K562 (cell line): ENCODE measurements at regions not wholly inside any gene's neighbourhood (a gene's known extent, or its start where the extent isn't known, plus 50 kb on each side); places are given as distances from the start of the nearest gene placed in this dataset.

Source experiments
- ATAC-seq: fragments of 200-7000 bp; cut with Tn5 transposase; 3 replicates; pipeline ENCODE4 v1.9.1; 2020; ENCODE audit warnings: moderate library complexity
- BruUV-seq: library from RNA; stranded (reverse); fragments of 400-500 nt; replicated peaks from 2 replicates; lab custom pipeline; 2021; lab: Mats Ljungman, UMichigan
- CTCF ChIA-PET: fragments of 300-600 bp; formaldehyde crosslinking; extraction: SDS; loops from one replicate; lab custom pipeline; 2021; ENCODE audit warnings: low intra/inter-chr PET ratio; lab: Yijun Ruan, JAX
- POLR2A ChIA-PET: fragments of 300-600, 350-650 bp; sonication (Branson Sonifier 250); formaldehyde crosslinking; extraction: SDS; loops from one replicate; lab custom pipeline; 2021; ENCODE audit warnings: antibody characterized with exemption, inconsistent platforms; lab: Yijun Ruan, JAX
- DNase-seq, 4 experiments: peaks; one replicate each; pipeline versions ENCODE4 v3.0.0 to v3.0.0-alpha.2; 2011 to 2018; ENCODE audit warnings: low spot score in 3 of 4, mixed read lengths in 3 of 4; ENCODE audit errors: extremely low read depth in 1 of 4
- FAIRE-seq: peaks from 2 replicates; lab custom pipeline; 2011; peaks lifted over from hg19 to GRCh38; lab: Jason Lieb, UNC
- H2AFZ ChIP-seq: 2 replicates; pipeline ENCODE4 v1.6.0; 2011; ENCODE audit warnings: low read depth, low read length, control low read depth, inconsistent platforms
- H3K27ac ChIP-seq: fragments of 200-600 bp; 3 replicates; pipeline ENCODE4 v1.8.0; 2011; ENCODE audit warnings: low read depth, mild to moderate bottlenecking, control low read depth, inconsistent platforms, low read length, moderate library complexity, mixed read lengths; ENCODE audit errors: extremely low read depth
- H3K27me3 ChIP-seq, 2 experiments: fragments of 300-600 bp in 1 of 2; 2 replicates in 1 of 2; 3 replicates in 1 of 2; pipeline versions ENCODE4 v1.6.0 to v1.8.0; 2011; ENCODE audit warnings: inconsistent platforms in 2 of 2, low read length in 2 of 2, mild to moderate bottlenecking in 1 of 2, mixed read lengths in 1 of 2, moderate library complexity in 1 of 2; ENCODE audit not compliant: control insufficient read depth in 2 of 2, insufficient read depth in 2 of 2
- H3K36me3 ChIP-seq: fragments of 300-600 bp; 3 replicates; pipeline ENCODE4 v1.8.0; 2011; ENCODE audit warnings: mild to moderate bottlenecking, low read length, inconsistent platforms; ENCODE audit not compliant: control insufficient read depth, insufficient read depth
- H3K4me1 ChIP-seq, 2 experiments: fragments of 200-600 bp in 1 of 2; replicated peaks in 1 of 2; 2 replicates in 1 of 2; 3 replicates in 1 of 2; pipeline versions ENCODE4 v1.5.1 to v1.8.0; 2011; ENCODE audit warnings: inconsistent platforms in 2 of 2, low read length in 2 of 2, mild to moderate bottlenecking in 1 of 2, mixed read lengths in 1 of 2, moderate library complexity in 1 of 2; ENCODE audit not compliant: control insufficient read depth in 2 of 2, insufficient read depth in 2 of 2
- H3K4me2 ChIP-seq: 2 replicates; pipeline ENCODE4 v1.6.1; 2011; ENCODE audit warnings: low read length, control low read depth, inconsistent platforms, mixed read lengths; ENCODE audit not compliant: insufficient read depth
- H3K4me3 ChIP-seq: fragments of 200-600 bp; sonication (generic), shearing (Covaris generic); 2 replicates; pipeline ENCODE4 v1.5.1; 2016; ENCODE audit warnings: control low read depth, inconsistent platforms
- H3K79me2 ChIP-seq: fragments of 200-600 bp; 3 replicates; pipeline ENCODE4 v1.8.0; 2011; ENCODE audit warnings: low read length, inconsistent platforms; ENCODE audit not compliant: control insufficient read depth, insufficient read depth
- H3K9ac ChIP-seq, 2 experiments: 2 replicates each; pipeline versions ENCODE4 v1.6.0 to v1.6.1; 2011; ENCODE audit warnings: low read depth in 2 of 2, low read length in 2 of 2, control low read depth in 1 of 2, inconsistent platforms in 1 of 2, mild to moderate bottlenecking in 1 of 2, mixed read lengths in 1 of 2; ENCODE audit not compliant: insufficient read depth in 1 of 2
- H3K9me1 ChIP-seq: one replicate; pipeline ENCODE4 v1.6.0; 2011; ENCODE audit warnings: inconsistent platforms, mild to moderate bottlenecking, low read length, moderate library complexity; ENCODE audit not compliant: control insufficient read depth, insufficient read depth
- H3K9me3 ChIP-seq: replicated peaks from 2 replicates; pipeline ENCODE4 v1.5.1; 2011; ENCODE audit warnings: low read depth, low read length, inconsistent platforms; ENCODE audit not compliant: control insufficient read depth, insufficient read depth
- H4K20me1 ChIP-seq: replicated peaks from 2 replicates; pipeline ENCODE4 v1.6.1; 2011; ENCODE audit warnings: low read length, inconsistent platforms, mixed read lengths; ENCODE audit not compliant: control insufficient read depth, insufficient read depth
- C11orf30 ChIP-seq: fragments of 450-650 bp; IDR thresholded peaks from 2 replicates; pipeline ENCODE4 v1.6.1; 2016; ENCODE audit warnings: low read depth, mild to moderate bottlenecking
- ELF4 ChIP-seq: fragments of 450-650 bp; formaldehyde crosslinking; IDR thresholded peaks from 2 replicates; pipeline ENCODE4 v1.4.0; 2022; ENCODE audit warnings: missing genetic modification characterization
- EP300 ChIP-seq: IDR thresholded peaks from 2 replicates; pipeline ENCODE4 v1.6.1; 2012; ENCODE audit warnings: low read length, improper control_type of control experiment
- GTF2F1 ChIP-seq: IDR thresholded peaks from 2 replicates; pipeline ENCODE4 v1.6.1; 2011; ENCODE audit warnings: low read depth, low read length, improper control_type of control experiment
- HMG20B ChIP-seq: fragments of 250-450 bp; sonication (Bioruptor Pico); IDR thresholded peaks from 2 replicates; pipeline ENCODE4 v1.5.0; 2021; ENCODE audit warnings: mild to moderate bottlenecking
- HNRNPLL ChIP-seq: fragments of 200-400 bp; formaldehyde crosslinking; IDR thresholded peaks from 2 replicates; pipeline ENCODE4 v1.6.1; 2017; ENCODE audit warnings: low read length, low read depth, mild to moderate bottlenecking; ENCODE audit not compliant: poor library complexity, severe bottlenecking
- PRMT5 ChIP-seq: sonication (generic); formaldehyde crosslinking; IDR thresholded peaks from 2 replicates; pipeline ENCODE4 v1.5.0; 2020; ENCODE audit warnings: missing genetic modification reagents
- SMARCC2 ChIP-seq: fragments of 450-650 bp; IDR thresholded peaks from 2 replicates; pipeline ENCODE4 v1.6.1; 2017; ENCODE audit warnings: antibody characterized with exemption, moderate library complexity, mild to moderate bottlenecking, low read depth
- SUPT5H ChIP-seq: fragments of 450-650 bp; IDR thresholded peaks from 2 replicates; pipeline ENCODE4 v1.6.1; 2016
- TAL1 ChIP-seq: fragments of 450-650 bp; IDR thresholded peaks from 2 replicates; pipeline ENCODE4 v1.6.1; 2016; ENCODE audit warnings: mild to moderate bottlenecking
- TBL1XR1 ChIP-seq, 2 experiments: IDR thresholded peaks; 2 replicates each; pipeline ENCODE4 v1.6.1; 2012; ENCODE audit warnings: improper control_type of control experiment in 2 of 2, low read length in 2 of 2, mild to moderate bottlenecking in 1 of 2
- TEAD1 ChIP-seq, 2 experiments: fragments of 450-650 bp in 1 of 2; sonication (generic) in 1 of 2; formaldehyde crosslinking; IDR thresholded peaks; 2 replicates each; pipeline versions ENCODE4 v1.4.0 to v1.8.0; 2020 to 2022; ENCODE audit warnings: mild to moderate bottlenecking in 2 of 2, missing genetic modification reagents in 1 of 2
- XRCC4 ChIP-seq: IDR thresholded peaks from one replicate; pipeline ENCODE4 v1.6.1; 2011; ENCODE audit not compliant: insufficient read depth, insufficient read length; ENCODE audit errors: extremely low read depth
- ZNF3 ChIP-seq: fragments of 250-450 bp; sonication (Bioruptor Pico); IDR thresholded peaks from 2 replicates; pipeline ENCODE4 v1.5.0; 2021; ENCODE audit warnings: mild to moderate bottlenecking, moderate library complexity
- ZNF589 ChIP-seq: fragments of 200-800 bp; sonication (Bioruptor generic); IDR thresholded peaks from 2 replicates; pipeline ENCODE4 v1.6.1; 2016; ENCODE audit warnings: low read depth, missing genetic modification characterization, missing compliant biosample characterization
- ZNF778 ChIP-seq: fragments of 450-650 bp; formaldehyde crosslinking; IDR thresholded peaks from 2 replicates; pipeline ENCODE4 v1.4.0; 2020; ENCODE audit warnings: mild to moderate bottlenecking, moderate library complexity
- ZSCAN32 ChIP-seq: fragments of 450-650 bp; formaldehyde crosslinking; IDR thresholded peaks from 2 replicates; pipeline ENCODE4 v1.4.0; 2020; ENCODE audit warnings: mild to moderate bottlenecking, moderate library complexity
- WGBS: fragments of 100-300 bp; shearing (Covaris generic); methylation state at CpG from one replicate; pipeline ENCODE4 v1.1.6; 2016; ENCODE audit warnings: low coverage, mixed read lengths; ENCODE audit not compliant: insufficient coverage; ENCODE audit errors: missing lambda C conversion rate; 5-methylcytosine and 5-hydroxymethylcytosine counted together
- in situ Hi-C: fragments of 300-500 bp; cut with MboI; formaldehyde crosslinking; loops from 4 replicates; pipeline ENCODE4 v1.15.0; 2018; ENCODE audit warnings: inconsistent platforms, mixed read lengths
- intact Hi-C: fragments of 100-400 bp; cut with micrococcal nuclease; formaldehyde crosslinking; loops from 2 replicates; pipeline ENCODE4 v1.14.2; 2022
- TF ChIP-seq, protein P1 (sequence below): fragments of 250-450 bp; sonication (Bioruptor Pico); IDR thresholded peaks from 2 replicates; pipeline ENCODE4 v1.4.0; 2020; ENCODE audit warnings: mild to moderate bottlenecking, moderate library complexity
- TF ChIP-seq, protein P2 (sequence below): fragments of 450-650 bp; formaldehyde crosslinking; IDR thresholded peaks from 2 replicates; pipeline ENCODE4 v1.4.0; 2022; ENCODE audit warnings: mild to moderate bottlenecking, moderate library complexity
- TF ChIP-seq, protein P3 (sequence below): fragments of 250-450 bp; sonication (Bioruptor Pico); IDR thresholded peaks from 2 replicates; pipeline ENCODE4 v1.8.0; 2021; ENCODE audit warnings: moderate library complexity, mild to moderate bottlenecking, inconsistent platforms
- TF ChIP-seq, protein P4 (sequence below): fragments of 450-650 bp; formaldehyde crosslinking; IDR thresholded peaks from 2 replicates; pipeline ENCODE4 v1.4.0; 2020; ENCODE audit warnings: mild to moderate bottlenecking, moderate library complexity

DNA sequence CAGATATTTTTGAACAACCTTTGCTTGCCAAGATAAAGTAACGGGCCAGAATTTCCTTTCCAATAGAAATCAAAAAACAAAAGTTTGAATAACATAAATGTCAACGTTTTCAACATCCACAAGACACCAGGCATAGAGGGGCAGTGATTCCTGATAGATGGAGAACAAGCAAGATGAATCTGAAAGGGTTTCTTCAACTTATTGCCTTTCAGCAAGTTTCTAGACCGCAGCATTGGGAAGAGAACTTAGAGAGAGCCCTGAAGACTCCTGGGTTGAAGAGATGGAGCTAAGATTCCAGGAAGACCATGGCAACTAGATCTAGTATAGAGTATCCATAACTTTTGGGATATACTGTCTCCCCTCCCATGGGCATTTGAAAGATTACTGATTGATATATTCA, 751.4 kb upstream of the CTNND2 start (continued):
- TF ChIP-seq, protein P1, sequence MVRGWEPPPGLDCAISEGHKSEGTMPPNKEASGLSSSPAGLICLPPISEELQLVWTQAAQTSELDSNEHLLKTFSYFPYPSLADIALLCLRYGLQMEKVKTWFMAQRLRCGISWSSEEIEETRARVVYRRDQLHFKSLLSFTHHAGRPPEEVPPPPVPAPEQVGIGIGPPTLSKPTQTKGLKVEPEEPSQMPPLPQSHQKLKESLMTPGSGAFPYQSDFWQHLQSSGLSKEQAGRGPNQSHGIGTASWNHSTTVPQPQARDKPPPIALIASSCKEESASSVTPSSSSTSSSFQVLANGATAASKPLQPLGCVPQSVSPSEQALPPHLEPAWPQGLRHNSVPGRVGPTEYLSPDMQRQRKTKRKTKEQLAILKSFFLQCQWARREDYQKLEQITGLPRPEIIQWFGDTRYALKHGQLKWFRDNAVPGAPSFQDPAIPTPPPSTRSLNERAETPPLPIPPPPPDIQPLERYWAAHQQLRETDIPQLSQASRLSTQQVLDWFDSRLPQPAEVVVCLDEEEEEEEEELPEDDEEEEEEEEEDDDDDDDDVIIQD (CRISPR knock-in tag) = no peak
- TF ChIP-seq TAL1 = no peak

DNA sequence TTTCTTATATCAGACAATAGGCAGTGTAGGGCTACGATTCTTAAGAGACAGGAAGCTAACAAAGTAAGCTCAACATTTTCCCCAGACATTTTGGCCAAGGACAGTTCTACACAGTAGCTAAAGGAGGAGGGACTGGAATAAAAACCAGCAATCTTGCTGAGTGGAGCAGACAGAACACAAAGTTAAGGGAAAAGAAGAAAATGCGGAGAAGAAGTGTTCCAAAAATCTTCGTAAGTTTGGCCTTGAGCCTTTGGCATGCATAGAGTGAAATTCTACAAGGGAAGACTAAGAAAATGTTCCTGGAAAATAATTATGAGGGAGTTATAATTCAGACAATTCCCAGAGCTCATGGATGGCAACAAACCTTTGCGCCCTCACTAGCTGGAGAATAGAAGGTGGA, 748.0 kb upstream of the CTNND2 start:
- peaks cover 5% of the 10 kb centered on the region; the same call in 1 of the 3 replicates for H3K36me3 ChIP-seq
- CTCF ChIA-PET = no interaction called here
- 81% methylated on average over 4 of the region's 4 CpGs for WGBS
- no peak overlapping the region for H3K4me2 ChIP-seq
- POLR2A ChIA-PET = interaction anchor here (0.8 kb wide), 1 partner anchor 20 kb away, joined by 3 read pairs; no protein-coding TSS in a partner anchor
- H2AFZ ChIP-seq = no peak overlapping the region
- no peak for DNase-seq
- no peaks in the 10 kb centered on the region for H3K27me3 ChIP-seq
- no peak overlapping the region for H3K27ac ChIP-seq
- H3K9ac ChIP-seq = no peak overlapping the region
- in situ Hi-C loops (no loop called here), intact Hi-C loops (no loop called here)
- H3K4me1 ChIP-seq = no peaks in the 10 kb centered on the region
- no peak overlapping the region for H3K4me3 ChIP-seq
- H3K9me3 ChIP-seq = 0 out of 2 replicates have a peak, but pooled peaks cover 3% of the 10 kb centered on the region
- H3K79me2 ChIP-seq = no peaks in the 10 kb centered on the region
- ATAC-seq = no peak
- FAIRE-seq = no peak
- no peaks in the 10 kb centered on the region for H4K20me1 ChIP-seq
- no TSS peak for BruUV-seq
- no peaks in the 10 kb centered on the region for H3K9me1 ChIP-seq
- TF ChIP-seq ELF4 = no peak
- TF ChIP-seq HMG20B (CRISPR knock-in tag) = no peak
- no peak for TF ChIP-seq GTF2F1
- no peak for TF ChIP-seq ZNF778 (CRISPR knock-in tag)
- TF ChIP-seq EP300 = no peak
- no peak for TF ChIP-seq TBL1XR1 (IDR thresholded peaks at IDR 0.05; ENCODE audit: low read length in 2 of 2)
- no peak for TF ChIP-seq SUPT5H
- TF ChIP-seq HNRNPLL = no peak
- no peak for TF ChIP-seq ZNF3
- TF ChIP-seq ZSCAN32 = no peak
- no peak for TF ChIP-seq PRMT5 (CRISPR knock-in tag)
- TF ChIP-seq, protein P2, sequence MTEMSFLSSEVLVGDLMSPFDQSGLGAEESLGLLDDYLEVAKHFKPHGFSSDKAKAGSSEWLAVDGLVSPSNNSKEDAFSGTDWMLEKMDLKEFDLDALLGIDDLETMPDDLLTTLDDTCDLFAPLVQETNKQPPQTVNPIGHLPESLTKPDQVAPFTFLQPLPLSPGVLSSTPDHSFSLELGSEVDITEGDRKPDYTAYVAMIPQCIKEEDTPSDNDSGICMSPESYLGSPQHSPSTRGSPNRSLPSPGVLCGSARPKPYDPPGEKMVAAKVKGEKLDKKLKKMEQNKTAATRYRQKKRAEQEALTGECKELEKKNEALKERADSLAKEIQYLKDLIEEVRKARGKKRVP (CRISPR knock-in tag) = no peak
- no peak for TF ChIP-seq TEAD1 (CRISPR knock-in tag; IDR thresholded peaks at IDR 0.05)
- TF ChIP-seq, protein P3, sequence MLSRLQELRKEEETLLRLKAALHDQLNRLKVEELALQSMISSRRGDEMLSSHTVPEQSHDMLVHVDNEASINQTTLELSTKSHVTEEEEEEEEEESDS (CRISPR knock-in tag) = no peak
- TF ChIP-seq SMARCC2 = no peak
- no peak for TF ChIP-seq ZNF589 (CRISPR knock-in tag)
- TF ChIP-seq, protein P4, sequence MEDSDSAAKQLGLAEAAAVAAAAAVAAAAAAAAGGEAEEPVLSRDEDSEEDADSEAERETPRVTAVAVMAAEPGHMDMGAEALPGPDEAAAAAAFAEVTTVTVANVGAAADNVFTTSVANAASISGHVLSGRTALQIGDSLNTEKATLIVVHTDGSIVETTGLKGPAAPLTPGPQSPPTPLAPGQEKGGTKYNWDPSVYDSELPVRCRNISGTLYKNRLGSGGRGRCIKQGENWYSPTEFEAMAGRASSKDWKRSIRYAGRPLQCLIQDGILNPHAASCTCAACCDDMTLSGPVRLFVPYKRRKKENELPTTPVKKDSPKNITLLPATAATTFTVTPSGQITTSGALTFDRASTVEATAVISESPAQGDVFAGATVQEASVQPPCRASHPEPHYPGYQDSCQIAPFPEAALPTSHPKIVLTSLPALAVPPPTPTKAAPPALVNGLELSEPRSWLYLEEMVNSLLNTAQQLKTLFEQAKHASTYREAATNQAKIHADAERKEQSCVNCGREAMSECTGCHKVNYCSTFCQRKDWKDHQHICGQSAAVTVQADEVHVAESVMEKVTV (CRISPR knock-in tag) = no peak
- no peak for TF ChIP-seq XRCC4
- TF ChIP-seq C11orf30 = no peak
